NCI-H446 treated with DMSO at 0.1 percent for 48 hours (cell line): ENCODE measurements at regions not wholly inside any gene's neighbourhood (a gene's known extent, or its start where the extent isn't known, plus 50 kb on each side); places are given as distances from the start of the nearest gene placed in this dataset.
A peak's percentile ranks its signal among the peaks of the same experiment; 100 is the strongest.

Experiments used
- DNase-seq: peaks from one replicate; lab custom pipeline; 2025; lab: John Stamatoyannopoulos, UW

- no peak for DNase-seq
Observed at GRCh38 chr10:121332829-121333765, 265.1 kb downstream of the FGFR2 start.

GRCh38 chr10:121335386-121335925, 262.8 kb downstream of the FGFR2 start:
- no peak for DNase-seq

- no peak for DNase-seq
Observed at GRCh38 chr10:121337427-121337826, 260.8 kb downstream of the FGFR2 start.

DNA sequence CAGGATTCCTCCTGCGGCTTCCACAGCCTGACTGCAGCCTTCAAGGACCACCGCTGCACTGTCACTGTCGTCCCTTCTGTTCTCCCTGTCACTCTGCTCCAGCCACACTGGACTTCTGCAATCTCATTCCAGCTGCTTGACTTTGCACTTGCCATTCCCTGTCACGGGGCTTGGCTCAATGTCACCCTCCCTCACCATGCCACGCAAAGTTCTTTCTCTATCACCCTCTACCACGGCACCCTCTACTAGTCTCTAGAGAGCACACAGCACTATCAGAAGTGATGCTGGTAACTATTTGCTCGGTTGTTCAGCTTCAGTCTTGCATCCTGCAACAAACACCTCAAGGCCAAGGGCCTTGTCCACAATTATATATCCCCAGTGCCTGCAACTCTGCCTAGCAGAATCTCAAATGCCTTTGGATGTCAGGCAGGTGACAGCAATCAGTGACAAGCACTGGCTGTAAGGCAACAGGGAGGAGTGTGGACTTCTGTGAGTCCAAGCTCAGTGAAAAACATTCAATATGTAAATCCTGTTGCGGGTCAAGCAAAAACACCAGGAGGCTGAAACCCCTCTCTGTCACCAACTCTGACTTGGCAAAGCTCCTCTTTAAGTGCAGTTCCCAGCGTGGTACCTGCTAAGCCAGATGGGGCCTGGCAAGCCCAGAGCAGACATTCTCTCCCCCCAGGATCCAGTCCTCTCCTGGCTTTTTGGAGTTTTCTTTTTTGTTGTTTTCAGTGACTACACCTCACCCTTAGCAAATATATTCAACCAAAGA, 259.9 kb downstream of the FGFR2 start:
- peak; percentile 23 for DNase-seq

- DNase-seq: no peak
Observed at GRCh38 chr10:121339114-121339513, 259.1 kb downstream of the FGFR2 start.

GRCh38 chr10:121340271-121340831, 257.9 kb downstream of the FGFR2 start:
- DNase-seq: no peak

DNA sequence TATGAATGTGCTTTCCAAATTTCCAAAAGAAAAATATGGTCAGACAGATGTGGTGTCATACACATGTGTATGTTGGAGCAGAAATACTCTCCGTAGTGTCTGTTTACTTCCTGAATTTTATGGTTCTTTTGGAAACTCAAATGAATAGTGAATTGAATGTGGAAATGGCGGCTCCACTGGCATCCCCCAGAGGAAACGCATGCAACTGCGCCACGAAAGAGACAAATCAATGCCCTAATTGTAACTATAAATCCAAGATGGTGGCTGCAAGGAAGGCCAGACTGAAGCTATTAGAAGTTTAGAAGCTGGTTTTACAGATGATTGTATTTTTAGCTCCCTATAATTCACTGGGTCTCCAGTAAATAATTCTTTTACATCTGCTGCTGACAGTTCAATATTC, 246.7 kb downstream of the FGFR2 start:
- DNase-seq: no peak

DNA sequence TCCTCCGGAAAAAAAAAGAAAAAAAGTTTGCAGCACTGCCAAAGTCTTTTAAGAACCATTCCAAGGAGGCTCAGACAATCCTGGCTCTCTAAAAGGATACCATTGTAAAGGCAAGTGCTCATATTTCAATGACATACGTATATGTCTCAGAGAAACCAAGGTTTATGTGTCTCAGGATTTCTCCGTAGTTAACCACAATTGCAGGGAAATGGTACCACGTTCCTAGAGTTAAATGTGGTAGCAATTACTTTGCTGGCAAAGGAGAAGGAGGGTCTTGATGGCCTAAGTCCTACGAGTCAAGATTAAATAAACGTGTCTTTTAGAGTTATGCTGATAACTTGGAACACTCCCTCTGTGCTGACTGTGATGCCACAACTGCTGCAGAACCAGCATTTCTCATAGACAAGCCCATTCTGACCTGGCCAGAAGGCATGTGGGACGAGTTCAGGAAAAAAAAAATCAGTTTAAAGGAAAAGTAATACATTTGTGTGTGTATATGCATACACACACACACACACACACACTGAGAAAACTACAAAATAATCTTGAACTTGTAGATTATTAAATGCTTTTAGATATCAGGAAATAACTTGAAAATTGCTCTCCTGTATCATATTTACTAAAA, 245.9 kb downstream of the FGFR2 start:
- no peak for DNase-seq

- no peak for DNase-seq
Observed at GRCh38 chr10:121355161-121355560, 243.1 kb downstream of the FGFR2 start.

- no peak for DNase-seq
Observed at GRCh38 chr10:121356183-121356582, 242.1 kb downstream of the FGFR2 start.

DNA sequence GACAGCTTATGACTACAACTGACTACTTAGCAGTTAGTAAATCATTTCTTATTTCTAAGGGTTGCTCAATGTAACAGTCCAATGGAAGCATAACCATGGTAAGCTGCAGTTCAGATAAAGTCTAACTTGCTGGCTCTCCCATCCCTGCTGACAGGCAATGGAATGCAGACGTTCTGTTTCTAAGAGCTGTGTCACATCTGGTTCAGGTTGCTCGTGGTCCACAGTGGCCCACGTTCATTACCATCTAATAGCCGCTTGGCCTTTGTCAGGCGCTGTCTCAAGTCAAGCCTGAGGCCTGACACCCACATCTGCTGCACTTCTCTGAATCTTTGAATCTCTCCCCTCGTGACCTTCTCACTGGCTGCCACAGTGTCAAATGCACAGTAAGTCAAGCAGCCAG, 240.8 kb downstream of the FGFR2 start:
- DNase-seq: no peak

GRCh38 chr10:121362026-121362425, 236.2 kb downstream of the FGFR2 start:
- no peak for DNase-seq

DNA sequence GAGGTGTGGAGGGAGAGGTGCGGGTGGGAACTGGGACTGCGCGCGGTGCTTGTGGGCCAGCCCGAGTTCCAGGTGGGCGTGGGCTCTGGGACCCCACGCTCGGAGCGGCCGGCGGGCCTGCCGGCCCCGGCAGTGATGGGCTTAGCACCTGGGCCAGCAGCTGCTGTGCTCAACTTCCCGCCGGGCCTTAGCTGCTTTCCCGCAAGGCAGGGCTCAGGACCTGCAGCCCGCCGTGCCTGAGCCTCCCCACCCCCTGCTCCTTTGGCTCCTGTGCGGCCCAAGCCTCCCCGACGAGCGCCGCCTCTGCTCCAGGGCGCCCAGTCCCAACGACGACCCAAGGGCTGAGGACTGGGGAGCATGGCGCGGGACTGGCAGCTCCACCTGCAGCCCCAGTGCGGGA, 232.7 kb downstream of the FGFR2 start:
- no peak for DNase-seq

GRCh38 chr10:121368347-121369025, 229.8 kb downstream of the FGFR2 start:
- peak; percentile 22 for DNase-seq

GRCh38 chr10:121369616-121370015, 228.6 kb downstream of the FGFR2 start:
- DNase-seq: peak; percentile 24

DNA sequence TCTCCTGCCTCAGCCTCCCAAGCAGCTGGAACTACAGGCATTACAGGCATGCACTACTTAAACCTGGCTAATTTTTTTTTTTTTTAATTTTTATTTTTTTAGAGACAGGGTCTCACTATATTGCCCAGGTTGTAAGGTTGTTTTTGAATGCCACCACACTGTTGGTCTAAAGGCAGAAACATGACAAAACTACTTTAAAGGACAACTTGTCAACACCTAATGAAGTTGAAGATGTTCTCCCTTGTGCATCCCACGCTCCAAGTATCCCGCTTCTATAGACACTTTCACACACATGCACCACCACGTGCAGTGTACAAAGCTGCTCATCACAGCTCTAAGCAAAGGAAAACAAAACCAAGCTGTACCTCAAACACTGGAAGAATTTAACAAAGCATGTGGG, 226.4 kb downstream of the FGFR2 start:
- no peak for DNase-seq

DNA sequence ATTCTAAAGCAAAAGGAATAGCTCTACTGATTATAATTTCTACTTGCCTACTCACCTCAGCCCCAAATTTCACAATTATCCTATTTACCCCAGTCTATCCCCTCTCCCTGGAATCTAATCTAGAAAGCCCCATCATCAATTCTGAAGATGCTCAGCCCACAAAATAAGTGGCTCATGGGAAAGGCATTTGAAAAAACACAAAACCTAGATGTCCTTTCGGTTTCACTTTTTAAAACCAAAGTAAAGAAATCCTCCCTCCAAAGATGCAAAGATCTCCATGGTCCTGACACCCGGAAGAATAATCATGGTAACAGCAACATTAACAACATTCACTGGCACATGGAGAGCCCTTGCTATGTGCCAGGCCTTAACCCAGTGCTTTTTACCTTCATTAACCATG, 224.8 kb downstream of the FGFR2 start:
- DNase-seq: no peak

- no peak for DNase-seq
Observed at GRCh38 chr10:121374121-121374520, 224.1 kb downstream of the FGFR2 start.

DNA sequence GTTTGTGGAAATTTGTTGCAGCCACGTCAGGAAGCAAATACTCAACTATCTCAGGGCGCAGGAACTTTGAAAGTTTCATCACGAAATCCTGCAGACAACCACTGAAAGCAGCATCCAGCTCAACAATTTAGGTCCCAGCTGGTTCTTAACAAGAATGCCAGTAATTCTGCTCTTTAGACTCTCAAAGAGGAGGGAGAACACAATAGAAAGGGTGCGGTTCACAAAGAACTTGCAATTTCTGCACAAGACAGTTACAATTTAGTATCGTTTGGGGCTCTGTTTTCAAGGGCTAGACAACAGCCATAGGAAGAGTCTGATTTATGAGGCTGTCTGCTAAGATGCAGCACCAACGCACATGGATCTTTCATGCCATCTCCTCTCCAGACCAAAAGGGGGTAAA, 223.1 kb downstream of the FGFR2 start:
- no peak for DNase-seq

GRCh38 chr10:121378251-121378801, 219.9 kb downstream of the FGFR2 start:
- no peak for DNase-seq

DNA sequence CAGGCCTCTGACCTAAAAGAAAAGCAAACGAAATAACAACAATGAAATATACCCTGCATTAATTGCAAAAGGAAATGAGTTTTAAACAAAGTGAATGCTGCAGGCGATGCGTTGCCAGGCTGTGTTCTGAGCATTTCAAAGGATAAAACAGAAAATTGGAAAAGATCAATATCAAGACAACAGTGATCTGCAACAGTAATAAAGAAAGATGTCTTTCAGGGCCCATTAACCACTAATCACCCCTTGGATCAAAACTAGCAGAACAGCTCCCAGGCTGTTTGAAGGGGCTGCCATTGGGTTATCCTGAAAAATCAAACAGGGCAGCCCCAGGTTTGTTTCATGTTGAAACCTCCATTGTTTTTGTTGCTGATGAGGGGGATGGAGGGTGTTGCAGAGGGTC, 219.2 kb downstream of the FGFR2 start:
- no peak for DNase-seq
